Keratinocyte (primary cell): ENCODE measurements at regions not wholly inside any gene's neighbourhood (a gene's known extent, or its start where the extent isn't known, plus 50 kb on each side); places are given as distances from the start of the nearest gene placed in this dataset.

Source experiments
- CTCF ChIP-seq, 3 experiments: IDR thresholded peaks in 1 of 3; conservative IDR thresholded peaks in 1 of 3; optimal IDR thresholded peaks in 1 of 3; 2 replicates in 2 of 3; 3 replicates in 1 of 3; pipeline versions ENCODE3 to v1.5.1; 2011; ENCODE audit warnings: low read length in 3 of 3, mild to moderate bottlenecking in 3 of 3, moderate library complexity in 2 of 3, control low read depth in 1 of 3, inconsistent platforms in 1 of 3; ENCODE audit not compliant: insufficient read depth in 2 of 3; ENCODE audit errors: extremely low read depth in 1 of 3
- EZH2 ChIP-seq: IDR thresholded peaks from one replicate; pipeline ENCODE4 v1.6.1; 2012; ENCODE audit warnings: inconsistent platforms, mild to moderate bottlenecking, low read length, moderate library complexity

- TF ChIP-seq CTCF (optimal IDR thresholded peaks at IDR 0.05 in 1 of 3, IDR thresholded peaks at IDR 0.05 in 1 of 3, conservative IDR thresholded peaks at IDR 0.05 in 1 of 3; ENCODE audit: extremely low read depth in 1 of 3, insufficient read depth in 2 of 3, low read length in 3 of 3) (no peak), EZH2 (no peak)
Measured at GRCh38 chr12:9383585-9383984, 175.4 kb upstream of the PZP start.
